Fibroblast of lung (primary cell): ENCODE measurements at regions not wholly inside any gene's neighbourhood (a gene's known extent, or its start where the extent isn't known, plus 50 kb on each side); places are given as distances from the start of the nearest gene placed in this dataset.

Source experiments
- EZH2 ChIP-seq: IDR thresholded peaks from 2 replicates; pipeline ENCODE4 v1.5.1; 2012; ENCODE audit warnings: low read length, control low read depth, mild to moderate bottlenecking; ENCODE audit errors: missing control alignments
- TF ChIP-seq, protein P1 (sequence below), 2 donors: IDR thresholded peaks in 1 of 2; conservative IDR thresholded peaks in 1 of 2; 1 replicate in 1 of 2; 2 replicates in 1 of 2; pipeline ENCODE4 v1.5.1; 2011 to 2012; ENCODE audit warnings: low read length in 2 of 2, control low read depth in 1 of 2, inconsistent platforms in 1 of 2, low read depth in 1 of 2, mild to moderate bottlenecking in 1 of 2

DNA sequence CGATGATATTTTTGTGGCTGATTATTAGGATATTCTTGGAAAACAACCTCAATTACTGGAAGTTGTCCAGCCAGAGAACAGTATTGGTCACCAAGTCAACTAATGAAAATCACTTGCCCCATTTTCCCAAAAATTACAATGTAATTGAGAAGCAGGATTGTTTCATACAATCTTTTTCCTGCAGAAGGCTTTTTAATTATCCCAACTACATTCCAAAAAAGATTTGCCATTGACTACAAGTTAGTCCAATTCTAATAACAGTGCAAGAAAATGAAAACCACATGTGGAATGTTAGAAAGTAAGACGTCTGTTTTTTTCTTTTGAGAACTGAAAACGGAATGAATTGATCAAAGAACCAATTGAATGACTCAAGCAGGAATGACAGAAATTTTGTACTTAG lies 1195.8 kb downstream of the SORCS1 start:
- TF ChIP-seq, protein P1, sequence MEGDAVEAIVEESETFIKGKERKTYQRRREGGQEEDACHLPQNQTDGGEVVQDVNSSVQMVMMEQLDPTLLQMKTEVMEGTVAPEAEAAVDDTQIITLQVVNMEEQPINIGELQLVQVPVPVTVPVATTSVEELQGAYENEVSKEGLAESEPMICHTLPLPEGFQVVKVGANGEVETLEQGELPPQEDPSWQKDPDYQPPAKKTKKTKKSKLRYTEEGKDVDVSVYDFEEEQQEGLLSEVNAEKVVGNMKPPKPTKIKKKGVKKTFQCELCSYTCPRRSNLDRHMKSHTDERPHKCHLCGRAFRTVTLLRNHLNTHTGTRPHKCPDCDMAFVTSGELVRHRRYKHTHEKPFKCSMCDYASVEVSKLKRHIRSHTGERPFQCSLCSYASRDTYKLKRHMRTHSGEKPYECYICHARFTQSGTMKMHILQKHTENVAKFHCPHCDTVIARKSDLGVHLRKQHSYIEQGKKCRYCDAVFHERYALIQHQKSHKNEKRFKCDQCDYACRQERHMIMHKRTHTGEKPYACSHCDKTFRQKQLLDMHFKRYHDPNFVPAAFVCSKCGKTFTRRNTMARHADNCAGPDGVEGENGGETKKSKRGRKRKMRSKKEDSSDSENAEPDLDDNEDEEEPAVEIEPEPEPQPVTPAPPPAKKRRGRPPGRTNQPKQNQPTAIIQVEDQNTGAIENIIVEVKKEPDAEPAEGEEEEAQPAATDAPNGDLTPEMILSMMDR (conservative IDR thresholded peaks at IDR 0.05 in 1 of 2, IDR thresholded peaks at IDR 0.05 in 1 of 2; ENCODE audit: low read depth in 1 of 2, low read length in 2 of 2), result no peak
- TF ChIP-seq EZH2, result no peak
